CD4-positive, alpha-beta T cell treated with Interleukin-12 subunit alpha and Interleukin-12 subunit beta, for 1 hour (primary cell): ENCODE measurements at regions not wholly inside any gene's neighbourhood (a gene's known extent, or its start where the extent isn't known, plus 50 kb on each side); places are given as distances from the start of the nearest gene placed in this dataset.
"Not testable (repeated sequence)": the region's sequence is repeated elsewhere in the genome, so short reads cannot be mapped to it uniquely, and the experiment has no call there.

Source experiments
- DNase-seq: peaks from one replicate; pipeline ENCODE4 v3.0.0-alpha.2; 2020

DNA sequence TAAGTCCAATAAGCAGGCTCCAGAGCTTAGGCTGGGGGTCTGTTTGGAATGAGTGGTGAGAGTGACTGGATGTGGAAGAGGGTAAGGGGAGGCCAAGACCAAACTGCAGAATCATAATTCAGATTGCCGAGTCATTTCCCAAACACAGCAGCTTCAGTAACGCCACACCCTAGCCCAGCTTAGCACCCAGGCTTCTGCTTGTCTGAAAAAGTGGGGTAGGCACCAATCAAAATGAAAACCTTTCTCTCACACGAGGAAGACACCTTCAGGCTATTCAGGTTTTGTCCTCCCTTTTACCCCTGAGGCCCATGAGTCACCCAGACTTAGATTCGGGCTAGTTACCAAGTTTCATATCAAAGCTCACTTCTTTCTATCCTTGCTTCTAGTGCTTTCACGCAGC lies 306.1 kb downstream of the DAD1 start:
- no peak for DNase-seq

- no peak for DNase-seq
Measured at GRCh38 chr14:22282417-22282816, 306.6 kb downstream of the DAD1 start.

DNA sequence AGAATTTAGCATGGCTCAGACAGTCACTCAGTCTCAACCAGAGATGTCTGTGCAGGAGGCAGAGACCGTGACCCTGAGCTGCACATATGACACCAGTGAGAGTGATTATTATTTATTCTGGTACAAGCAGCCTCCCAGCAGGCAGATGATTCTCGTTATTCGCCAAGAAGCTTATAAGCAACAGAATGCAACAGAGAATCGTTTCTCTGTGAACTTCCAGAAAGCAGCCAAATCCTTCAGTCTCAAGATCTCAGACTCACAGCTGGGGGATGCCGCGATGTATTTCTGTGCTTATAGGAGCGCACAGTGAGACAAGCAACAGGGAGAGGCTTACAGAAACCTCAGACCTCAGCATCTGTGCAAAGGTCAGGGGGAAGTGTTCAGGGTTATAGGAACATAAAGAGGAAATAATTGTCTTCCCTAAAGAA lies 307.6 kb downstream of the DAD1 start:
- not testable (repeated sequence) for DNase-seq

DNA sequence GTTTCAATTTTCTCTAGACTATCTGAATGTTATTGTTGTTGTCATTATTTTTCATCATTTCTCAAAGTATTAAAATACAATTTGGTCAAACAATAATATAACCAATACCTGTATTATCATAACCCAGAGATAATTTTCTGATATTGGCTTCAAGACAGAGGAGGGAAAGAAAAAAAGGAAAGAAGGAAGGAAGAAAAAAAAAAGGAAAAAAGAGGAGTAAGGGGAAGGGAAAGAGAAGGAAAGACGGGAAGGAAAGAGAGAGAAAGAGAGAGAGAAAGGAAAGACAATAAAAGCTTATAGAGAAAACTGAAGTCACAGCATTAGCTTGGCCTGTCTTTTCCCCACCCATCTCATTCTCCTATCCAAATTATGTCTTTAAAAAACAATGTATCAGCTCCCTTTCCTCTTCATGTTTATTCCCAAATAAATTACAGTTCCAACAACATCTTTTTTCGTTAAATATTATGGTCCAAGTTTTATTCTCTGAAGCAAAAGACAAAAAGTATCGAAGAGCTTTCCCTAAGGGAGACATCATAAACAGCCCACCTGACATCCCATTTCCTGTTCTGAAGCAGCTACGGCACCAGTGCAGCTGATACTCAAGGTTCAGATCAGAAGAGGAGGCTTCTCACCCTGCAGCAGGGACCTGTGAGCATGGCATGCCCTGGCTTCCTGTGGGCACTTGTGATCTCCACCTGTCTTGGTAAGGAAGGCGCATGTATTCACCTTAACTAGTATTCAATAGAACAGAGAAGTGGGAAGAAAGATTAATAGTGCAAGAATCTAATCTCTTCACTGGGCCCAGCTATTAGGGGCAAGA lies 308.3 kb downstream of the DAD1 start:
- no peak for DNase-seq

DNA sequence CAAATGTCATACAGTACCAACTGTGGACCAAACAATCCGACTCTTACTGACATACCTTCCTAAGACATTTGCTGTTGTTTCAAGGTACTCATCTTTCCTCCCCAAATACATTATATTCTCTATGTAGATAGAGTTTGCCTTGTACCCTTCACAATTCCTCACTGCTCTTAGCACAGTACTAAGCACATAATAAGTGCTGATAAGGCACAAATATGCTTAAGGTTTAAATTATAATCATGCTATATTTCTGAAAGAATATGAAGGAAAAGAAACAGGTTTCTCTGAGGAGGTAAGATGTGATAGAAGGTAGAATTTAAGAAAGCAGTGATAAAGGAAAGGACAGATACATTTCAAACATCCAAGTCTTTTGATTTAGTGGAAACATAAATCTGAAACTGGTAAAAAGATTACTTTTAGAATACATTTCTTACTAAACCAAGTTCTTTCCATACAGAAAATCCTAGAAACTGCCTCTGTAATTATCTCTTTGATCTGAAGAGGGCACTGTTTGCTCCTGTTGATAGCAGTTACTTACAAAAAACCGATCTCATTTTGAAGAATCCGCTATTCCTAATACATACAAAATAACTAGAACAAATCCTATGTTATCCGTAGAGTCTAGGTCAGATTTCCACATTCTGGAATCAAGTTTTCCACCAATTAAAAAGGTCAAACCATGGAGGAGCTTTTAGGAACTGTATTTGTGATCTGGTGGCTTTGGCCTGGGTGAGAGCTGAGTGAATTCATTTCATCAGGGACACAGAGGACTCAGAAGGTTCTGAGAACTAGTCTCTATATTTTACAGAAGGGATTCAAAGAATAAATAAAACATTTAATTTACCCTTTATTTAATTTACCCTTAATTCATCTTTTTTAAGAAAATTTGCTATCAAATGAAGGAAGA lies 311.9 kb downstream of the DAD1 start:
- no peak for DNase-seq

DNA sequence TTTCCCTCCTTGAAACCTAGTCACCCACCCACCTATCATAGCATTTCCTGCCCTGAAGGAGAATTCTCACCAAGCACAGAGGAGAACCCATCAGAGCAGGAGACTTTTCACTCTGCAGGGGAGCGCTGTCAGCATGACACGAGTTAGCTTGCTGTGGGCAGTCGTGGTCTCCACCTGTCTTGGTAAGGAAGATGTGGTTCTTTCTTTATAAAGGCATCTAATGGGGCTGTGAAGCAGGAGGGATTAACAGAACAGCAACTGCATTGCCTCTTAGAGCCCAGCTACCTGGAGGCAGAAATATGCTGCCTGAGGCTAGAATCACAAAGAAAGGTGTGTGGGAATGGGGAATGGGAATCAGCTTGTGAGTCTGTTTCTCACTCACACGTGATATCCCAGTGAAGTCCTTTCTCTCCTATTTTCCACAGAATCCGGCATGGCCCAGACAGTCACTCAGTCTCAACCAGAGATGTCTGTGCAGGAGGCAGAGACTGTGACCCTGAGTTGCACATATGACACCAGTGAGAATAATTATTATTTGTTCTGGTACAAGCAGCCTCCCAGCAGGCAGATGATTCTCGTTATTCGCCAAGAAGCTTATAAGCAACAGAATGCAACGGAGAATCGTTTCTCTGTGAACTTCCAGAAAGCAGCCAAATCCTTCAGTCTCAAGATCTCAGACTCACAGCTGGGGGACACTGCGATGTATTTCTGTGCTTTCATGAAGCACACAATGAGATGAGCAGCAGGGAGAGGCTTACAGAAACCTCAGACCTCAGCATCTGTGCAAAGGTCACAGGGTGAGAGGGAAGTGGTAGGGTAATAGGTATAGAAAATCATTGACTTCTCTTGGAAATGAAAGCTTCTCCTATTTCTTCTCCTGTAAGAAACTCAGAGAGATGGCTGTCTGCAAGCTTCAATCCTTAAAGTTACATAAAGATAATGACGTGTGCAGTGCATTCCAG lies 316.9 kb downstream of the DAD1 start:
- DNase-seq, result no peak

DNA sequence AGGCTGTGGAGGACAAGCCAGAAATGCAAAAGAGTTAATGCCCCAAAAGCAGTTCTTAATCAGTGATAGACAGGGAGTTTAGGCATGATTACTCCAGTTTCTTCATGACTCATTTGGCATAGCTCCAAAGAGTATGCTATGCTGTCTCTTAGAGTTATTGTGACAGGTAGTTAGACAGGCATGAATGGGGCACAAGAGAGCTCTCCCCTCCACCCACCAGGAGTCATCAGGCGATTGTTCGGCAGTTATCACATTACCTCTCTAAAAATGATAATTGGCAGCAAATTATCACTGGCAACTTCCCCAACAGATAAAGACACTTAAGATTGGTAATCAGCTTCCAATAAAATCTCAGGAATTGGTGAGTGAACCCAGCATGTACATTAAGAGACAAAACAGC lies 320.1 kb downstream of the DAD1 start:
- DNase-seq, result no peak

DNA sequence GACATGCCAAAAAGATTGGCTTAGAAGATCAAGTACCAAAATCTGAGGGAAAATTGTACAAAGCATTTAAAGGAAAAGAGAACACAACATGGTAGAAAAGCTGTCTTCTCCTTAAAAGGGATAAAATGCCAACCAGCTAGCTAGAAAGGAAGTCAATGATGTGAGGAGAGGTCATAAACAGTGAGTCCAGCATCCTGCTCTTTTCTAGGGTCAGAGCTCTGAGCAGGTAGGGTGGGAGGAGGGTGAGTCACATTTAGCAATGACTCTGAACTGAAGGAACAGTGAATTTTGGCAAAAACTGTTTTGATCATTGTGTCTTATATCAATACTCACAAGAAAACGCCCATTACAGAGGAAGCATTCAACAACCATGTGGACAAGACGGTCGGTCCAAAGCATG lies 322.3 kb downstream of the DAD1 start:
- DNase-seq, result no peak

GRCh38 chr14:22266142-22266442 lies 322.9 kb downstream of the DAD1 start:
- no peak for DNase-seq

GRCh38 chr14:22265319-22266141 lies 323.5 kb downstream of the DAD1 start:
- peak; percentile 29 for DNase-seq

GRCh38 chr14:22264759-22265158 lies 324.3 kb downstream of the DAD1 start:
- no peak for DNase-seq

DNA sequence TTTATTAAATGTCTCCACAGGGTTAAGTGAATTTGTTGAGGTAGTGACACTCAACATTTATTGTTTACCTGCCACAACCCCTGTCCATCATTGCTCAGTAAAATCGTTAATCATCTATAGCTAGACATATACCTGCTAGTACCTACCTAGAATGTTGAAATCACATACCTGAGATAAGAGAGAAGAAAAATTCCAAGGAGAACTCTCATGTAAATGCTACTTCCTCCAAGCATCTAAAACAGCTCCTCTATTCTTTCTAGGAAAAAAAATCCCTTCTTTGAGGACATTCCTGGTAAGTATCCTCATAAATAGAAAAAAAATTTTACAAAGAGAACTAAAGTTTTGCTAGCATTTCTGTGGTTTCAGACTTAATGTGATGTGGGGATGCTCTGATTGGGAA lies 325.1 kb downstream of the DAD1 start:
- no peak for DNase-seq

DNA sequence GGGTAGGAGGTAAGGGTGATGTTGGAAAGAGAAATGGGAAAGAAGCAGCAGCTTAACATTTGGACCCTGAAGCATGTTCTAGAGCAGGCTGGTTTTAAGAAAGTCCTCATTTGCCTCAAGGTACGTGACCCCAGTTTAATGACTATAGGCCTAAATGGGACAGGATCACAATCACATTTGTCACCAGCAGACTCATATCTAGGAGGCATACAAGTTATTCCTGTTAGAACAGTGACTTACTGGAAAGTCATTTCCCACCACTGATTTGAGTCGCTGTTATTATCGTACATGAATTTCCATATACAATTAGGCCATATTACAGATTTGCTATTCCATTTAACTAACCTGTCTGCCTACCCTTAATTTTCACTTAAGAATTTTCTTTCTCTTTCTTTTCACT lies 326.1 kb downstream of the DAD1 start:
- DNase-seq, result no peak

- DNase-seq, result no peak
Measured at GRCh38 chr14:22255017-22255950, 333.7 kb downstream of the DAD1 start.

DNA sequence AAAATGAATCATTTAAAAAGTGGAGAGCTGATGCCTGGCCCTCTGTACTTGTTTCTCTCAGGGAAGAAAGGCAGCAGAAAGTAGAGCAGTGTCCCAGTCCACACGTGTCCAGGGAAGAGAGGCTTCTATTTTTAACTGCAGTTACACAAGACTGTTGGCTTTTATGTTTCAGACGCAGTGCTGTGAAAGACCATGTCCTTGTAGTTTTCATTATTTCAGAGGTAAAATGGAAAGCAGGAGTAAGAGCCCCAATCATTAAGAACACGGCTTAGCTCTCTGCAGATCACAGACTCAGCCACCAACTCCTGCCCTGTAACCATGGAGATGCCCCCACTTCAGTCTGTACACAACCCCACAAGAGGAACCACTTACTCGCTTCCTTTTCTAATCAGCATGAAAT lies 336.3 kb downstream of the DAD1 start:
- no peak for DNase-seq

DNA sequence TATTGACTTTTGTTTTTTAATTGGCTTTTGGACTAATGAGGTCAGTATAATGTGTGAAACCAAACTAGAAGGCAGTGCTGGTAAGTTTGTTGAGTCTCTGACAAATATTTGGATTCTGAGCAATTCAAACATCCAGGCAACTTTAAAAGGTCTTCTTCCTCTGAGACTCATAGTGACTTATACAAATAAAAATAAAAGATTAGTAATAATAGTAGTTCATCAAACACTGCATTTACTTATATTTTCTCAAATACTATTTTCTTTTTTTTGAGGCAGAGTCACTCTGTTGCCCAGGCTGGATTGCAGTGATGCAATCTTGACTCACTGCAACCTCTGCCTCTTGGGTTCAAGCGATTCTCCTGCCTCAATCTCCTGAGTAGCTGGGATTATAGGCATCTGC lies 337.9 kb downstream of the DAD1 start:
- no peak for DNase-seq

DNA sequence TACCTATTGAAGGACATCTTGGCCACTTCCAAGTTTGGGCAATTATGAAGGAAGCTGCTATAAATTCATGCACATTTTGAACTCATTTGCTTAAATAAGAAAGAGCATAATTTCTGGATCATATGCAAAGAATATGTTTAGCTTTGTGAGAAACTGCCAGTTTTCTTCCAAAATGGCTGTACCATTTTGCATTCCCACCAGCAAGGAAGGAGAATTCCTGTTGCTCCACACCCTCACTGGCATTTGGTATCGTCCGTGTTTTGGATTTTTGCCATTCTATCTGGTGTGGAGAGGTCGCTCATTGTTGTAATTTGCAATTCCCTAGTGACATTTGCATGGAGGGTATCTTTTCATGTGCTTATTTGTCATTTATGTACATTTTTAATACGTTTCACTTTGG lies 339.3 kb downstream of the DAD1 start:
- no peak for DNase-seq

GRCh38 chr14:22243971-22244581 lies 344.9 kb downstream of the DAD1 start:
- no peak for DNase-seq

- DNase-seq, result not testable (repeated sequence)
Measured at GRCh38 chr14:22238320-22238719, 350.7 kb downstream of the DAD1 start.

- DNase-seq, result no peak
Measured at GRCh38 chr14:22233377-22233776, 355.6 kb downstream of the DAD1 start.

- no peak for DNase-seq
Measured at GRCh38 chr14:22232933-22233332, 356.1 kb downstream of the DAD1 start.
